ENCODE measurements at regions not wholly inside any gene's neighbourhood (a gene's known extent, or its start where the extent isn't known, plus 50 kb on each side); places are given as distances from the start of the nearest gene placed in this dataset.
A peak's percentile ranks its signal among the peaks of the same experiment; 100 is the strongest.

DNA sequence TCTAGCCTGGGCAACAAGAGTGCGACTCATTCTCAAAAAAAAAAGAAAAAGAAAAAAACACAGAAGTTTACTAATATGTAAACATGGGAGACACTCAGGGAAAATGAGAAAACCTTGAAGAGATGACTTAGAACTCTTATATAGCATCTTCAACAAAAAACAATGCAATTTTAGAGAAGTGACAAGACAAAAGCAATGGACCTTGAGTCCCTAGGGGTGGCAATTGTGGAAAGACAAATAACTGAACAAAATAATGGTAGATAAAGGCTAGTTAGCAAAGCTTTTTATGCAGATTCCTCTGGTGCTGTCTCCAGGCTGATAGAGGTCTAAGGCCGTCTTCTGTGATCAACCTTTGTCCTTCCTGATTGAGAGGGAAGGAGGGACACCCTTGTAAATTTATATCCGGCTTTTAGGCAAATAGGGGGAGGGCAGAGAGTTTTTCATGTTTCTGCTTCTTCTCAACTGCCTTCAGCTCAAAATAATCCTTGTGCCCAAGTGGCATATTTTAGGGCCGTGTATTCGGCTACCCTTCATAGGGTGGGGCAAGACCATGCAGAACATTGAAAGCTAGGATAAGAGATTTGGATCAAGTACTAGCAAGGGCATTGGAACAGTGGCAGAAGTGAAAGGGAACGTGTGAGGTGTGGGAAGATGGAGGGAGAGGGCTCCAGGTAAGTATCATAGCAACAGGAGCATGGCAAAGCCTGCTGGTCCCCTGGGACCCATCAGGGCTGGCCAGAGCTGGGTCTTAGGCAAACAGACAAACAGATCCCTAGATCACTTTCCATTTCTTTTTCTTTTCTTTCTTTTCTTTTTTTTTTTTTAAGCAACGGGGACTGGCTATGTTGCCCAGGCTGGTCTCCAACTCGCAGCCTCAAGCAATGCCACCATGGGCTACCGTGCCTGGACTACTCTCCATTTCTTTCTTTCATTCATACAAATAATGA, 95.0 kb upstream of the CALM2 start:
- WGBS (ENCODE audit: insufficient coverage), result 68% methylated on average over 6 of the region's 9 CpGs

More for the DNA sequence above, 95.0 kb upstream of the CALM2 start:
- no peaks in the 10 kb centered on the region for H3K27me3 Mint-ChIP-seq
- no peak for TF ChIP-seq EZH2 (IDR thresholded peaks at IDR 0.05; ENCODE audit: borderline replicate concordance, insufficient read depth, low read depth, low read length, poor library complexity, severe bottlenecking)
- TF ChIP-seq, protein P1, sequence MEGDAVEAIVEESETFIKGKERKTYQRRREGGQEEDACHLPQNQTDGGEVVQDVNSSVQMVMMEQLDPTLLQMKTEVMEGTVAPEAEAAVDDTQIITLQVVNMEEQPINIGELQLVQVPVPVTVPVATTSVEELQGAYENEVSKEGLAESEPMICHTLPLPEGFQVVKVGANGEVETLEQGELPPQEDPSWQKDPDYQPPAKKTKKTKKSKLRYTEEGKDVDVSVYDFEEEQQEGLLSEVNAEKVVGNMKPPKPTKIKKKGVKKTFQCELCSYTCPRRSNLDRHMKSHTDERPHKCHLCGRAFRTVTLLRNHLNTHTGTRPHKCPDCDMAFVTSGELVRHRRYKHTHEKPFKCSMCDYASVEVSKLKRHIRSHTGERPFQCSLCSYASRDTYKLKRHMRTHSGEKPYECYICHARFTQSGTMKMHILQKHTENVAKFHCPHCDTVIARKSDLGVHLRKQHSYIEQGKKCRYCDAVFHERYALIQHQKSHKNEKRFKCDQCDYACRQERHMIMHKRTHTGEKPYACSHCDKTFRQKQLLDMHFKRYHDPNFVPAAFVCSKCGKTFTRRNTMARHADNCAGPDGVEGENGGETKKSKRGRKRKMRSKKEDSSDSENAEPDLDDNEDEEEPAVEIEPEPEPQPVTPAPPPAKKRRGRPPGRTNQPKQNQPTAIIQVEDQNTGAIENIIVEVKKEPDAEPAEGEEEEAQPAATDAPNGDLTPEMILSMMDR (IDR thresholded peaks at IDR 0.05), result no peak
- peaks cover 23% of the 10 kb centered on the region for H3K4me1 Mint-ChIP-seq
- Histone ChIP-seq H3K79me2 (ENCODE audit: control insufficient read depth, insufficient read depth, low read length) (no peaks in the 10 kb centered on the region), H3K9ac (ENCODE audit: low read length) (peak overlapping the region; percentile 66), H3K27ac (ENCODE audit: low read length in 2 of 2) (peak overlapping the region in 1 of 2 donors; percentile 4), H3K9me3 (ENCODE audit: control extremely low read depth in 1 of 3, control insufficient read depth in 2 of 3, insufficient read depth in 1 of 3, low read length in 2 of 3) (no peaks in the 10 kb centered on the region), H3K27me3 (replicated peaks in 1 of 4; ENCODE audit: control extremely low read depth in 1 of 4, control insufficient read depth in 3 of 4, insufficient read depth in 4 of 4, low read length in 3 of 4) (no peaks in the 10 kb centered on the region), H4K20me1 (ENCODE audit: control insufficient read depth, insufficient read depth, low read length, poor library complexity, severe bottlenecking) (no peaks in the 10 kb centered on the region), H3K4me1 (ENCODE audit: control insufficient read depth in 2 of 2, insufficient read depth in 2 of 2, low read length in 2 of 2) (peaks cover 18 to 27% of the 10 kb centered on the region in 2 donors), H2AFZ (ENCODE audit: insufficient read depth, low read depth, low read length, poor library complexity, severe bottlenecking) (peak overlapping the region; percentile 72), H3K4me3 (ENCODE audit: control extremely low read depth in 1 of 5, extremely low read depth in 1 of 5, insufficient read depth in 1 of 5, low read depth in 2 of 5, low read length in 4 of 5) (no peak overlapping the region), H3K4me2 (replicated peaks; ENCODE audit: low read depth, low read length, poor library complexity, severe bottlenecking) (peak overlapping the region; percentile 91), H3K36me3 (replicated peaks in 1 of 2; ENCODE audit: control extremely low read depth in 1 of 2, control insufficient read depth in 1 of 2, extremely low read depth in 1 of 2, insufficient read depth in 2 of 2, low read length in 1 of 2) (no peaks in the 10 kb centered on the region)
- peak overlapping the region; percentile 85 for H3K4me3 Mint-ChIP-seq
- POLR2A ChIA-PET, result interaction anchor here (0.5 to 0.7 kb wide), 2 partner anchors 53 to 104 kb away, joined by 3 to 4 read pairs; no protein-coding TSS in a partner anchor
- intact Hi-C loops (cut with micrococcal nuclease), result loop anchor here (1.0 kb wide), 1 partner anchor 39 kb away; no protein-coding TSS in a partner anchor
- DNase-seq (peak; percentile 40), ATAC-seq (ENCODE audit: low read depth) (peak; percentile 28)
- CTCF ChIA-PET, result interaction anchor here (0.6 to 4.4 kb wide), 22 partner anchors 9 to 626 kb away, joined by 3 to 26 read pairs (median 3); no protein-coding TSS in a partner anchor
- no peaks in the 10 kb centered on the region for H3K9me3 Mint-ChIP-seq (ENCODE audit: insufficient read depth)
- peak overlapping the region; percentile 34 for H3K27ac Mint-ChIP-seq
